OCI-LY7 (cell line): ENCODE measurements at regions not wholly inside any gene's neighbourhood (a gene's known extent, or its start where the extent isn't known, plus 50 kb on each side); places are given as distances from the start of the nearest gene placed in this dataset.
A peak's percentile ranks its signal among the peaks of the same experiment; 100 is the strongest.

Experiments
- BruUV-seq: library from RNA; stranded (reverse); fragments of 400-500 nt; replicated peaks from 2 replicates; lab custom pipeline; 2021; lab: Mats Ljungman, UMichigan
- CTCF ChIA-PET: fragments of 300-600 bp; sonication (Branson Sonifier 250); formaldehyde crosslinking; loops from one replicate; lab custom pipeline; 2022; ENCODE audit warnings: antibody characterized with exemption; ENCODE audit not compliant: unreplicated experiment; lab: Charles Lee
- POLR2A ChIA-PET: fragments of 300-600 bp; sonication (Branson Sonifier 250); formaldehyde crosslinking; loops from one replicate; lab custom pipeline; 2022; ENCODE audit warnings: antibody characterized with exemption; lab: Charles Lee
- DNase-seq: peaks from one replicate; pipeline ENCODE4 v3.0.0-alpha.2; 2015; ENCODE audit warnings: low spot score
- H2AFZ ChIP-seq: fragments of 200-600 bp; sonication (generic), shearing (Covaris generic); 2 replicates; pipeline ENCODE4 v1.6.1; 2014; ENCODE audit warnings: mild to moderate bottlenecking, antibody characterized with exemption, low read length, moderate library complexity
- H3K27ac ChIP-seq: fragments of 200-600 bp; sonication (generic); 2 replicates; pipeline ENCODE4 v1.5.1; 2014; ENCODE audit warnings: mixed run types, low read depth, mild to moderate bottlenecking, moderate library complexity, low read length, inconsistent platforms; ENCODE audit not compliant: poor library complexity, severe bottlenecking
- H3K36me3 ChIP-seq: fragments of 200-600 bp; sonication (generic); 2 replicates; pipeline ENCODE4 v1.6.1; 2014; ENCODE audit warnings: mild to moderate bottlenecking, antibody characterized with exemption, low read length, moderate library complexity, mixed read lengths; ENCODE audit not compliant: insufficient read depth
- H3K4me1 ChIP-seq: fragments of 200-600 bp; sonication (generic); 2 replicates; pipeline ENCODE4 v1.5.1; 2014; ENCODE audit warnings: mild to moderate bottlenecking, low read length; ENCODE audit not compliant: insufficient read depth, poor library complexity, severe bottlenecking
- H3K4me2 ChIP-seq: fragments of 200-600 bp; sonication (generic); 2 replicates; pipeline ENCODE4 v1.6.1; 2014; ENCODE audit warnings: mild to moderate bottlenecking, low read length
- H3K4me3 ChIP-seq: fragments of 200-600 bp; sonication (generic); 2 replicates; pipeline ENCODE4 v1.5.1; 2014; ENCODE audit warnings: mild to moderate bottlenecking, low read depth, low read length; ENCODE audit not compliant: poor library complexity, severe bottlenecking
- H3K79me2 ChIP-seq: fragments of 200-600 bp; sonication (generic); 2 replicates; pipeline ENCODE4 v1.6.1; 2016; ENCODE audit warnings: low read depth, mild to moderate bottlenecking, low read length, moderate library complexity, mixed read lengths; ENCODE audit not compliant: insufficient read depth
- H3K9me2 ChIP-seq: fragments of 200-600 bp; sonication (generic); 2 replicates; pipeline ENCODE4 v1.6.1; 2016; ENCODE audit warnings: mild to moderate bottlenecking, low read length, mixed read lengths; ENCODE audit not compliant: insufficient read depth
- H3K9me3 ChIP-seq: fragments of 200-600 bp; sonication (generic); 2 replicates; pipeline ENCODE4 v1.6.1; 2014; ENCODE audit warnings: mild to moderate bottlenecking, mixed run types, low read length, mixed read lengths
- H4K20me1 ChIP-seq: fragments of 200-600 bp; sonication (generic); 2 replicates; pipeline ENCODE4 v1.6.1; 2014; ENCODE audit warnings: mild to moderate bottlenecking, antibody characterized with exemption, low read length, moderate library complexity, mixed read lengths; ENCODE audit not compliant: insufficient read depth
- CTCF ChIP-seq: fragments of 200-600 bp; sonication (generic); conservative IDR thresholded peaks from 2 replicates; pipeline ENCODE4 v1.5.1; 2014; ENCODE audit warnings: mild to moderate bottlenecking, antibody characterized with exemption, low read length, moderate library complexity, mixed read lengths
- EZH2phosphoT487 ChIP-seq: fragments of 200-600 bp; sonication (generic); IDR thresholded peaks from 2 replicates; pipeline ENCODE4 v1.6.1; 2018; ENCODE audit warnings: low read depth, borderline replicate concordance, mild to moderate bottlenecking, mixed run types, antibody characterized with exemption, low read length, moderate library complexity, mixed read lengths
- intact Hi-C: fragments of 100-400 bp; cut with micrococcal nuclease; formaldehyde crosslinking; loops from one replicate; pipeline ENCODE4 v1.10.0; 2022; ENCODE audit not compliant: unreplicated experiment

- Histone ChIP-seq H2AFZ (no peak overlapping the region), H3K4me1 (peaks cover 5% of the 10 kb centered on the region), H3K36me3 (no peaks in the 10 kb centered on the region), H3K4me3 (no peak overlapping the region), H3K9me3 (peaks cover 11% of the 10 kb centered on the region; the same call in 1 of the 2 replicates), H3K79me2 (no peaks in the 10 kb centered on the region), H3K9me2 (no peaks in the 10 kb centered on the region), H4K20me1 (no peaks in the 10 kb centered on the region), H3K27ac (no peak overlapping the region), H3K4me2 (no peak overlapping the region)
- intact Hi-C loops = no loop called here
- POLR2A ChIA-PET = interaction anchor here (0.5 to 0.7 kb wide), 2 partner anchors 95 to 370 kb away, joined by 4 read pairs; no protein-coding TSS in a partner anchor
- CTCF ChIA-PET = no interaction called here
- no TSS peak for BruUV-seq
- TF ChIP-seq EZH2phosphoT487 (no peak), CTCF (no peak)
- no peak for DNase-seq
Measured at GRCh38 chr14:99025418-99025817, 246.6 kb downstream of the BCL11B start.

- Histone ChIP-seq H3K36me3 (no peaks in the 10 kb centered on the region), H3K4me2 (peak overlapping the region; percentile 32; the same call in 1 of the 2 replicates), H3K27ac (no peak overlapping the region), H3K9me2 (no peaks in the 10 kb centered on the region), H3K9me3 (peaks cover 11% of the 10 kb centered on the region; the same call in 1 of the 2 replicates), H3K4me1 (peaks cover 5% of the 10 kb centered on the region), H4K20me1 (no peaks in the 10 kb centered on the region), H3K4me3 (peak overlapping the region; percentile 24), H3K79me2 (no peaks in the 10 kb centered on the region), H2AFZ (peak overlapping the region; percentile 99)
- peak; percentile 68 for DNase-seq
- intact Hi-C loops = no loop called here
- POLR2A ChIA-PET = no interaction called here
- no TSS peak for BruUV-seq
- CTCF ChIA-PET = no interaction called here
- no peak for TF ChIP-seq EZH2phosphoT487
- no peak for TF ChIP-seq CTCF
Measured at GRCh38 chr14:99026471-99026870, 245.5 kb downstream of the BCL11B start.

GRCh38 chr14:99028041-99028440, 244.0 kb downstream of the BCL11B start:
- H3K27ac ChIP-seq = no peak overlapping the region
- peaks cover 5% of the 10 kb centered on the region for H3K4me1 ChIP-seq
- no peak overlapping the region for H2AFZ ChIP-seq
- ChIA-PET CTCF (no interaction called here), POLR2A (no interaction called here)
- H3K9me2 ChIP-seq = no peaks in the 10 kb centered on the region
- DNase-seq = no peak
- no peak overlapping the region for H3K4me2 ChIP-seq
- no peaks in the 10 kb centered on the region for H3K79me2 ChIP-seq
- peaks cover 11% of the 10 kb centered on the region; the same call in 1 of the 2 replicates for H3K9me3 ChIP-seq
- TF ChIP-seq EZH2phosphoT487 (no peak), CTCF (no peak)
- no peak overlapping the region for H3K4me3 ChIP-seq
- BruUV-seq = no TSS peak
- H3K36me3 ChIP-seq = no peaks in the 10 kb centered on the region
- intact Hi-C loops = no loop called here
- H4K20me1 ChIP-seq = no peaks in the 10 kb centered on the region
